NCI-H526 treated with DMSO at 0.1 percent for 48 hours (cell line): ENCODE measurements at regions not wholly inside any gene's neighbourhood (a gene's known extent, or its start where the extent isn't known, plus 50 kb on each side); places are given as distances from the start of the nearest gene placed in this dataset.

Source experiments
- DNase-seq: peaks from one replicate; lab custom pipeline; 2025; lab: John Stamatoyannopoulos, UW

GRCh38 chr9:88792502-88792901, 198.8 kb upstream of the S1PR3 start:
- no peak for DNase-seq

DNA sequence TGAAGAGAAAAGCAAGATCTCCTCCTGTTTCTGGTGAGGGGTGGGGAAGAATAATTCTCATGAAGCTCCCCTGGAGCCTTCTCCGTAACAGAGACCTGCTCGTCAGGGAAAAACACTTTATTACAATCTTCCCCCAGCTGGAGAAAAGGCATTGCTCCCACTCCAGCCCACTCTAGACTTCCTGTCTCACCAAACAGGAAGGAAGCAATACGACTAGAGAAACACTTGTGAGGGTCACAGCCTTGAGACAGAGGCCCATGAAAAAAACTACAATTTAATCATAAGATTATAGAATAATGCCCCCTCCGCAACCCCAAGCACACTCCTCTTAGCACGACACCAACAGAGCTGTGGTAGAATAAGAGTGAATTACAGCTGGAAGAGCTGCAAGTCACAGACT, 197.2 kb upstream of the S1PR3 start:
- DNase-seq = no peak

GRCh38 chr9:88796947-88797346, 194.3 kb upstream of the S1PR3 start:
- DNase-seq = no peak

- no peak for DNase-seq
These were observed 192.8 kb upstream of the S1PR3 start for GRCh38 chr9:88798476-88798875.

- no peak for DNase-seq
These were observed 191.5 kb upstream of the S1PR3 start for GRCh38 chr9:88799541-88800328.

DNA sequence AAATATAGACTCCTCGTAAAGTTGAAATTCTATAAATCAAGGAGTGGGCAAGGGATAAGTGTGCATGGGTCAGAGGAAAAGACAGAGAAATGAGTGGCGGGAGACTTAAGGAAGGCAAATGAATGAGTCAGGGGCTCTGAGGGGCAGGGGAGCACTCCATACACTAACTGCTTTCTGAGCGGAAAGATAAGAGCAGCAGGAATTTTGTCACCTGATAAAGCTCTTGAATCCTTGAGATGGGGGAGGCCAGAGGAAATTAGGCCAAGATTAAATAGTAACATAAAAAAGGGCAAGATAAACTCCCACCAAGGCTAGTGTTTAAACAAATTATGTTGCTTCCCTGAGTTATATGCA, 191.0 kb upstream of the S1PR3 start:
- no peak for DNase-seq

DNA sequence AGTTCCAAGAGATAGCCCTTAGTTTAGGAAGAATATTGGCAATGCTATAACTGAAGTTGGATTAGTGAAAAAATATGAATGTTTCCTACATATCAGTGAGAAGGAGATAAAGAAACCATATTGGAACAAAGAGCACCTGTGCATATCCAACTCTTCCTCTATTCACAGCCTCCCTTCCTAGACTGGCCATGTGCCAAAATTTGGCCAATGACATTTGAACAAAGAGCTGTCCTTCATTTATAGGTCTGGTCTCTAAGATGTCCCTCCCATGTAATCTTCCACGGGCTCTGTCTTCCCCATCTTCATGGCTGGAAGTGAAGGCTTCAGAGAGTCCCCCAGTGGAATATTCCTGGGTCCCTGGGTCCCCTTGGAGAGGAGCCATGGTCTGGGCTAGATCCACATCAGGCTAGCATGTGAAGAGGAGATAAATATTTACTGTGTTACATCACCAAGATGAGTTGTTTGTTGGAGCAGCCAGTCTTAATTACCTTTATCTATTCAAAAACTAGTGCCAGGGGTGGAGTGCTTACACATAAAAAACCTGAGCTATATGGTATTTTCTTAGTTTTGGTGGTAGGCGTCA, 190.0 kb upstream of the S1PR3 start:
- no peak for DNase-seq

DNA sequence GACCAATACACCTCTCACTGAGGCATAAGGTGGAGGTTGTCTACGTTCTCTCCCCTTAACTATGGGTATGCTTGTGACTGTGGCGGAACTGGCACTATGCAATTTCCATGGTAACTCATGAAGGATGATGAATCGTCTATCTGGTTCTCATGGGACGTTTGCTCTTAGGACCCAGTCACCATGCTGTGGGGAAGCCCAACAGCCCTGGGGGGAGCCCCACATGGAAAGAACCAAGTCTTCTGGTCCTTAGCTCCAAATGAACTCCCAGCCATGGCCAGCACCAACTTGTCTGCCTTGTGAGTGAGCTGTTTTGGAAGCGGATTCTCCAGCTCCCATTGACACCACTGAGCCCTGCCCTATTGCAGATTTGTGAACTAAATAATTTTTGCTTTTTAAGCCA, 188.7 kb upstream of the S1PR3 start:
- no peak for DNase-seq

DNA sequence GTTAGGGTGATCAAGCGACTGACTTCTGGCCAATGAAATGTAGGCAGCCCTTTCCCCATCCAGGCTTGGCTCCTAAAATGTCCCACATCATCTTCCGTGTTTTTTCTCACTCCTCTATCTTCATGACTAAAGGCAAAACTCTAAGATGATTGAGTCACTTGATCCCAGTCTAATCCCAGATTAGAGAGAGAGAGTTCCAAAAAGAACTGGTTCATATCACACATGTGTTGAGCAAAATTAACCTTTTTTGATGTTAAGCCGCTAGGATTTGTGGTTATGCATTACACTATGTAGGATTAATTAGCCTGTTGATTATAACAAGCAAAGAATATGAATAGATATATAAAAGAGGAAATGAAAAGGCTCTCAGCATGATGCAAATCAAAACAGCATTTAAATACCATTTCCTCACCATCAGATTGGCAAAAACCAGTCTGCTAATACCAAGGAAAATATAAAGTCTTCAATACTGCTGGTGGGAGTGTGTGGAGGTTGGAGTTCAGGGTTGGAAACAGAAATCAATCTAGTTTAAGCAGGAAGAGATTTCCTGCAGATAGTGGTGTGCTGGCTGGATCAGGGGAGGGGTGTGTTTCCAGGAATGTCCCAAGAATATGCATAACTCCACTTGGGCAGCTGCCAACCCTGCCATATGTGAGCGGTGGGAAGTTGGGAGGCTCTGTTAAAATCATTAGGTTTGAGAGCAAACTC, 187.6 kb upstream of the S1PR3 start:
- DNase-seq = no peak

GRCh38 chr9:88804254-88804596, 187.0 kb upstream of the S1PR3 start:
- no peak for DNase-seq

GRCh38 chr9:88805217-88805943, 185.9 kb upstream of the S1PR3 start:
- no peak for DNase-seq

- no peak for DNase-seq
These were observed 183.8 kb upstream of the S1PR3 start for GRCh38 chr9:88807426-88807825.

- DNase-seq = no peak
These were observed 183.1 kb upstream of the S1PR3 start for GRCh38 chr9:88808019-88808656.

GRCh38 chr9:88808761-88809354, 182.4 kb upstream of the S1PR3 start:
- no peak for DNase-seq

DNA sequence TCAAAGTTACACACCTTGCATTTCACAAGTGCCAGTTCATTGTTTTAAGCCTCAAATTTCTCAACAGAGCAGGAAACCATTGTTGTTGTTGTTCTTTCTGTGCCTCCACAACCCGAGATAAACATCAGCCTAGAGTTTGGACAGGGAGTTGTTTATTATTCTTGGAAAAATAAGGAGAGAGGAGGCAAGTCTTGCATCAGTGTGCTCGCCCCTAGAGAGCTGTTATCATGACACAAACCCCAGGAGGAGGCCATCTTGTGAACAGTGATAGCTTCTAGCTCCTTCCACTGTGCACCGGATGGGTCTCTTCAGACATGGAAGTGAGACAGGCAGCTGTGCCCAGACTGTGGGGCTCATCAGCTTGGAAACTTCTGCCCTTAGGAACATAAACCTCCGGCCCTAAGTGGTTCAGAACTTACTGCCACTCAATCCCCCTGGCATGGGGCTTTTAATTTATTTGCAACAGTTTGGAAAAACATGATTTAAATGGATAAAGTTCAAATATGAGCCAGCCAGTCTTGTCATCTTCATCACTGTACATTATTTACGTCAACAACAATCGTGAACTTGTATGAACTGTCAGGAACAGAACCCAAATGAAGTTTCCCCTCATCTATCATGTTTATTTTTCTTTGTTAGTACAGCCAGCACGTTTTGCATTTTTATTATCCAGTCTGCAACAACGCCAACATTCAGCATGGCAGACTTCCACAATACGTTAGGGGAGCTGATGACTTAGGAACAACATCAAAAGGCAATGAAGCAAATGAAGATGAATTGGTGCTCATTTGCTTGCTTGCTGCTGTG, 181.7 kb upstream of the S1PR3 start:
- peak; percentile 6 for DNase-seq

GRCh38 chr9:88810826-88811225, 180.4 kb upstream of the S1PR3 start:
- DNase-seq = no peak

GRCh38 chr9:88811511-88811910, 179.8 kb upstream of the S1PR3 start:
- DNase-seq = no peak

DNA sequence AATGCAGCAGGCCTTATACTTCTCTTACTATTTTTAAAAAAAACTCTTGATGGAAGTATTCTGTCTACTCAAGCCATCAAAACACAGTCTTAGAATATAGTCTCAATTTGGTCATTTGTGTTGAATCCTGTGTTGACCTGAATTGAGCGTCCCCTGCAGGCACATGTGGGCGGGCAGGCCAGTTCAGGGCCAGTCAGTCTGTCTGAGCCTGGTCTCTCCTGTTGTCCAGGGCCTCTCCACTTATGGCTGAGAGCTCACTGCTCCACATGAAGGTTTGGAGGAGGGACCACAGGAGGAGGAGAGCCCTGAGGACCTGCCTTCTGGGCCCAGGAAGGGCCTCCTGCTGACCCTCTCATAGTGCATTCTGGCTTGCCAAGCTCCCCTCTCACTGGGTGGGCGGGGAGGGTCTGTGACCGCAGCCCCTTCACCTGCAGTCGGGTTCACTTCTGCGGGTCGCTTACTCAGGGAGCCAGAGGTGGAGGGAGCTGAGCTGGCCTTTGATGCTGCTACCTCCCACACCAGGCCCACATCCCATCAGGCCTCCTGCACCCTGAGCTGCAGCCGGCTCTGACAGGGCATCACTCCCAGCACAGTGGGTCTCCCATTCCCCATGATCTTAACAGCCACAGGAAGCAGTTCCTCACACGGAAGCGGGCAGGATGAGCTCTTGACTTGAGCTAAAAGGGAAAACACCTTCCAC, 178.2 kb upstream of the S1PR3 start:
- DNase-seq = no peak

DNA sequence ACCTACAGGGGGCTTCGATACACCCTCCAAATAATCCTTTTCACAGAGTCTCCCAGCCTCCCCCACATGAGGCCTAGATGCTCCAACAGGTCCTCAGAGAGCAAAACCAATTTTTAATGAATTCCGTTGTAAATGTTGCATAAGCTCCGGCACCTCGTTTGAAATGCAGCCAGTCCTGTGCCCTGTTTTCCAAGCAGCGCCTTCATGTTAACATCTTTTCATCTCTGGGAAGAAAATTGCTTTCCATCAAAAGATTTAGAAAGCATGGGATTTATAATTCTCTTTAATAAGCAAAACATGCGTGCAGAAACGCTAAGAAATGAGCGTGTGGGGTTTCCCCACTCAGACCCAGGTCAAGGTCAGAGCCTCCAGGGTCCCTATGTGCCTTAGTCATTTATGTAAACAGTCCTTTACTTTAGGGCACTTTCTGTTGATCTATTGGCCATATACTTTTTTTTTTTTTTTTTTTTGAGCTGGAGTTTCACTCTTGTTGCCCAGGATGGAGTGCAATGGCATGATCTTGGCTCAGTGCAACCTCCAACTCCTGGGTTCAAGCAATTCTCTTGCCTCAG, 177.5 kb upstream of the S1PR3 start:
- DNase-seq = no peak

- DNase-seq = no peak
These were observed 176.7 kb upstream of the S1PR3 start for GRCh38 chr9:88814577-88814976.
